Activated naive CD8-positive, alpha-beta T cell treated with anti-CD3 and anti-CD28 coated beads for 36 hours (primary cell): ENCODE measurements at regions not wholly inside any gene's neighbourhood (a gene's known extent, or its start where the extent isn't known, plus 50 kb on each side); places are given as distances from the start of the nearest gene placed in this dataset.
A peak's percentile ranks its signal among the peaks of the same experiment; 100 is the strongest.

Experiments
- DNase-seq: peaks from one replicate; pipeline ENCODE4 v3.0.0; 2021
- H3K27ac Mint-ChIP-seq: one replicate; pipeline ENCODE4 v1.8.0; 2022; ENCODE audit warnings: mild to moderate bottlenecking, moderate library complexity, mixed read lengths
- H3K27me3 Mint-ChIP-seq: one replicate; pipeline ENCODE4 v1.8.0; 2022; ENCODE audit warnings: mild to moderate bottlenecking, mixed read lengths
- H3K36me3 Mint-ChIP-seq: one replicate; pipeline ENCODE4 v1.8.0; 2021; ENCODE audit warnings: mild to moderate bottlenecking, mixed read lengths
- H3K4me1 Mint-ChIP-seq: one replicate; pipeline ENCODE4 v1.8.0; 2021; ENCODE audit warnings: mixed read lengths
- H3K4me3 Mint-ChIP-seq: one replicate; pipeline ENCODE4 v1.8.0; 2022; ENCODE audit warnings: mild to moderate bottlenecking, moderate library complexity, mixed read lengths
- H3K9me3 Mint-ChIP-seq: one replicate; pipeline ENCODE4 v1.8.0; 2022; ENCODE audit warnings: mixed read lengths

- H3K27ac Mint-ChIP-seq, result no peak overlapping the region
- peaks cover 57% of the 10 kb centered on the region for H3K27me3 Mint-ChIP-seq
- no peak overlapping the region for H3K4me3 Mint-ChIP-seq
- H3K4me1 Mint-ChIP-seq, result no peaks in the 10 kb centered on the region
- peaks cover 3% of the 10 kb centered on the region for H3K36me3 Mint-ChIP-seq
- H3K9me3 Mint-ChIP-seq, result peaks cover 12% of the 10 kb centered on the region
- DNase-seq, result no peak
Observed at GRCh38 chr7:57867884-57868701, 418.1 kb downstream of the ZNF716 start.

- no peak for DNase-seq
- Mint-ChIP-seq H3K27me3 (peaks cover 53% of the 10 kb centered on the region), H3K27ac (no peak overlapping the region), H3K4me1 (no peaks in the 10 kb centered on the region), H3K4me3 (peak overlapping the region; percentile 4), H3K36me3 (peaks cover 3% of the 10 kb centered on the region), H3K9me3 (peaks cover 12% of the 10 kb centered on the region)
Observed at GRCh38 chr7:57868771-57869483, 418.9 kb downstream of the ZNF716 start.
